CD14-positive monocyte (primary cell): ENCODE measurements at regions not wholly inside any gene's neighbourhood (a gene's known extent, or its start where the extent isn't known, plus 50 kb on each side); places are given as distances from the start of the nearest gene placed in this dataset.

Experiments used
- DNase-seq, 3 donors: peaks; one replicate each; pipeline ENCODE4 v3.0.0-alpha.2; 2011 to 2022
- H2AFZ ChIP-seq: 2 replicates; pipeline ENCODE4 v1.6.0; 2012; ENCODE audit warnings: mild to moderate bottlenecking, low read depth, low read length, inconsistent platforms; ENCODE audit not compliant: insufficient read depth, poor library complexity, severe bottlenecking
- H3K27ac ChIP-seq, 2 donors: 1 replicate in 1 of 2; 2 replicates in 1 of 2; pipeline ENCODE4 v1.5.1; 2012 to 2013; ENCODE audit warnings: low read length in 2 of 2, control low read depth in 1 of 2, inconsistent platforms in 1 of 2, low read depth in 1 of 2, mild to moderate bottlenecking in 1 of 2
- H3K27me3 ChIP-seq, 2 donors: one replicate each; pipeline versions ENCODE4 v1.6.0 to v1.6.1; 2011 to 2013; ENCODE audit warnings: low read length in 2 of 2; ENCODE audit not compliant: control insufficient read depth in 2 of 2, insufficient read depth in 2 of 2
- H3K36me3 ChIP-seq, 2 donors: replicated peaks in 1 of 2; 1 replicate in 1 of 2; 2 replicates in 1 of 2; pipeline versions ENCODE4 v1.5.1 to v1.6.1; 2012 to 2013; ENCODE audit warnings: low read length in 2 of 2, control low read depth in 1 of 2, inconsistent platforms in 1 of 2, mild to moderate bottlenecking in 1 of 2; ENCODE audit not compliant: insufficient read depth in 2 of 2, control insufficient read depth in 1 of 2
- H3K4me1 ChIP-seq, 2 donors: 1 replicate in 1 of 2; 2 replicates in 1 of 2; pipeline versions ENCODE4 v1.5.1 to v1.6.1; 2012 to 2013; ENCODE audit warnings: low read length in 2 of 2, control low read depth in 1 of 2, inconsistent platforms in 1 of 2, mild to moderate bottlenecking in 1 of 2, moderate library complexity in 1 of 2; ENCODE audit not compliant: insufficient read depth in 2 of 2, control insufficient read depth in 1 of 2
- H3K4me2 ChIP-seq: replicated peaks from 2 replicates; pipeline ENCODE3; 2012; ENCODE audit warnings: low read length, moderate library complexity, mild to moderate bottlenecking; ENCODE audit not compliant: poor library complexity, severe bottlenecking; ENCODE audit errors: extremely low read depth
- H3K4me3 ChIP-seq, 3 experiments: fragments of 200-600 bp in 1 of 3; sonication (generic) in 1 of 3; replicated peaks in 1 of 3; 1 replicate in 2 of 3; 2 replicates in 1 of 3; pipeline ENCODE4 v1.5.1; 2011 to 2013; ENCODE audit warnings: low read length in 3 of 3, mild to moderate bottlenecking in 3 of 3, control low read depth in 2 of 3, low read depth in 2 of 3, inconsistent platforms in 1 of 3, moderate library complexity in 1 of 3
- H3K79me2 ChIP-seq: 2 replicates; pipeline ENCODE4 v1.6.0; 2012; ENCODE audit warnings: mild to moderate bottlenecking, control low read depth, inconsistent platforms, low read length, moderate library complexity; ENCODE audit not compliant: insufficient read depth
- H3K9ac ChIP-seq: 2 replicates; pipeline ENCODE4 v1.6.0; 2017; ENCODE audit warnings: low read length, mild to moderate bottlenecking; ENCODE audit not compliant: insufficient read depth, poor library complexity, severe bottlenecking
- H3K9me3 ChIP-seq, 2 donors: replicated peaks in 1 of 2; 1 replicate in 1 of 2; 2 replicates in 1 of 2; pipeline versions ENCODE4 v1.5.1 to v1.6.1; 2012 to 2013; ENCODE audit warnings: low read length in 2 of 2, control low read depth in 1 of 2; ENCODE audit not compliant: control insufficient read depth in 1 of 2, insufficient read depth in 1 of 2
- H4K20me1 ChIP-seq: 2 replicates; pipeline ENCODE4 v1.6.0; 2012; ENCODE audit warnings: mild to moderate bottlenecking, low read length, control low read depth, moderate library complexity; ENCODE audit not compliant: insufficient read depth
- H3K27ac Mint-ChIP-seq, 7 donors: one replicate each; pipeline ENCODE4 v1.8.0; 2020; ENCODE audit warnings: mild to moderate bottlenecking in 7 of 7, mixed read lengths in 7 of 7, moderate library complexity in 6 of 7, inconsistent platforms in 2 of 7
- H3K27me3 Mint-ChIP-seq, 3 donors: one replicate each; pipeline ENCODE4 v1.8.0; 2021 to 2022; ENCODE audit warnings: low read depth in 3 of 3, mild to moderate bottlenecking in 3 of 3, mixed read lengths in 3 of 3, moderate library complexity in 3 of 3, inconsistent platforms in 1 of 3
- H3K36me3 Mint-ChIP-seq, 2 donors: one replicate each; pipeline ENCODE4 v1.8.0; 2020; ENCODE audit warnings: mixed read lengths in 2 of 2, inconsistent platforms in 1 of 2, mild to moderate bottlenecking in 1 of 2
- H3K4me1 Mint-ChIP-seq: one replicate; pipeline ENCODE4 v1.8.0; 2020; ENCODE audit warnings: mild to moderate bottlenecking, mixed read lengths
- H3K4me3 Mint-ChIP-seq, 2 donors: one replicate each; pipeline ENCODE4 v1.8.0; 2020; ENCODE audit warnings: mild to moderate bottlenecking in 2 of 2, mixed read lengths in 2 of 2, moderate library complexity in 1 of 2
- H3K9me3 Mint-ChIP-seq, 7 donors: one replicate each; pipeline ENCODE4 v1.8.0; 2020 to 2022; ENCODE audit warnings: mixed read lengths in 7 of 7, mild to moderate bottlenecking in 6 of 7, moderate library complexity in 6 of 7, inconsistent platforms in 2 of 7
- CTCF ChIP-seq: fragments of 200-600 bp; IDR thresholded peaks from one replicate; pipeline ENCODE4 v1.8.0; 2022; ENCODE audit warnings: antibody characterized with exemption, mild to moderate bottlenecking
- WGBS: methylation state at CpG from one replicate; pipeline ENCODE4 v1.1.5; 2013; ENCODE audit warnings: missing lambda C conversion rate; ENCODE audit not compliant: insufficient coverage; 5-methylcytosine and 5-hydroxymethylcytosine counted together
- intact Hi-C, 2 donors: fragments of 100-400 bp; cut with micrococcal nuclease; formaldehyde crosslinking; loops; one replicate each; pipeline versions ENCODE4 v1.15.0 to v1.15.1; 2023

GRCh38 chr9:106146066-106146840, 451.9 kb downstream of the TMEM38B start:
- Histone ChIP-seq H4K20me1 (no peaks in the 10 kb centered on the region), H3K4me2 (no peak overlapping the region), H3K79me2 (no peaks in the 10 kb centered on the region), H3K9ac (no peak overlapping the region), H3K27me3 (no peaks in the 10 kb centered on the region), H2AFZ (no peak overlapping the region), H3K27ac (no peak overlapping the region), H3K9me3 (no peaks in the 10 kb centered on the region), H3K4me3 (no peak overlapping the region), H3K36me3 (no peaks in the 10 kb centered on the region), H3K4me1 (no peaks in the 10 kb centered on the region)
- H3K27ac Mint-ChIP-seq: no peak overlapping the region
- H3K4me1 Mint-ChIP-seq: no peaks in the 10 kb centered on the region
- DNase-seq: no peak
- no peaks in the 10 kb centered on the region for H3K36me3 Mint-ChIP-seq
- 93% methylated on average over 2 of the region's 6 CpGs for WGBS
- no peaks in the 10 kb centered on the region for H3K27me3 Mint-ChIP-seq
- H3K4me3 Mint-ChIP-seq: no peak overlapping the region
- intact Hi-C loops: no loop called here
- H3K9me3 Mint-ChIP-seq: peaks cover 0 to 4% (median 0%) of the 10 kb centered on the region in 7 donors
- TF ChIP-seq CTCF: no peak

DNA sequence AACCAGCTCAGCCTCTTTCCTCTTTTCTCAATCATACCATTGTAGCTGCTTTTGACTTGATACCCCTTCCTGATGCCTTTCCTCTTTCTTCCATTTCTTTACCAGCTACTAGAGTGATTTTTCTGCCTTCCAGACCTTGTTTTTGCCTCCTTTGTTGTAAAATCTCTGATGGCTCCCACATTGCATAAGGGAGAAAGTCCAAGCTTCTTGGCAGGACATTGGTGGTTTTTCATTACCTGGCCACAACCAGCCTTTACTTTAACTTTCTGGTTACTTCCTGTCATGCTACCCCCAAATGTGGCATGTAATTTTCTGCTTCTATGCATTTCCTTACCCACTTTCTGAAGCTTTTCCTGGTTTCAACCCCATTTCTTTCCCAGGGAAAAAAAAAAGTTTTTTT, 452.5 kb downstream of the TMEM38B start:
- no peaks in the 10 kb centered on the region for H4K20me1 ChIP-seq
- Mint-ChIP-seq H3K27me3 (no peaks in the 10 kb centered on the region), H3K9me3 (peaks cover 0 to 6% (median 0%) of the 10 kb centered on the region in 7 donors), H3K36me3 (no peaks in the 10 kb centered on the region), H3K4me1 (no peaks in the 10 kb centered on the region), H3K4me3 (no peak overlapping the region), H3K27ac (no peak overlapping the region)
- intact Hi-C loops: no loop called here
- no peaks in the 10 kb centered on the region for H3K79me2 ChIP-seq
- TF ChIP-seq CTCF: no peak
- no peaks in the 10 kb centered on the region for H3K4me1 ChIP-seq
- no peak overlapping the region for H3K9ac ChIP-seq
- no peaks in the 10 kb centered on the region for H3K27me3 ChIP-seq
- H3K9me3 ChIP-seq: no peaks in the 10 kb centered on the region
- H3K36me3 ChIP-seq: no peaks in the 10 kb centered on the region
- no peak overlapping the region for H3K4me2 ChIP-seq
- DNase-seq: no peak
- no peak overlapping the region for H3K4me3 ChIP-seq
- no peak overlapping the region for H3K27ac ChIP-seq
- no peak overlapping the region for H2AFZ ChIP-seq
